Right lobe of liver (tissue), 4 donors: ENCODE measurements at regions not wholly inside any gene's neighbourhood (a gene's known extent, or its start where the extent isn't known, plus 50 kb on each side); places are given as distances from the start of the nearest gene placed in this dataset.

Experiments used
- CTCF ChIP-seq, 4 donors: fragments of 200-600 bp in 3 of 4; fragments of 450-650 bp in 1 of 4; IDR thresholded peaks; one replicate each; pipeline versions ENCODE4 v1.5.1 to v1.8.0; 2016 to 2022; ENCODE audit warnings: antibody characterized with exemption in 4 of 4, mild to moderate bottlenecking in 2 of 4
- POLR2A ChIP-seq: fragments of 450-650 bp; IDR thresholded peaks from one replicate; pipeline ENCODE4 v1.6.1; 2017; ENCODE audit warnings: antibody characterized with exemption, mild to moderate bottlenecking
- donor health status: DM: no; HTN: no; CAD: no.
- donor health status: DM: no; HTN: no; CAD: no.
- donor health status: DM: no; HTN: yes; CAD: no.

- TF ChIP-seq CTCF (IDR thresholded peaks at IDR 0.05) (no peak), POLR2A (no peak)
Measured at GRCh38 chr9:88287972-88288371, 100.3 kb upstream of the SPIN1 start.
